IMR-90 (cell line): ENCODE measurements at regions not wholly inside any gene's neighbourhood (a gene's known extent, or its start where the extent isn't known, plus 50 kb on each side); places are given as distances from the start of the nearest gene placed in this dataset.

ENCODE experiments used
- ATAC-seq: fragments of 200-7000 bp; cut with Tn5 transposase; 2 replicates; pipeline ENCODE4 v1.9.1; 2020; ENCODE audit warnings: low read depth, mild to moderate bottlenecking, moderate library complexity
- BruUV-seq: library from RNA; stranded (reverse); fragments of 400-500 nt; replicated peaks from 2 replicates; lab custom pipeline; 2021; lab: Mats Ljungman, UMichigan
- CTCF ChIA-PET: fragments of 300-600 bp; formaldehyde crosslinking; extraction: SDS; loops from one replicate; lab custom pipeline; 2021; ENCODE audit warnings: antibody characterized with exemption; lab: Yijun Ruan, JAX
- POLR2A ChIA-PET: fragments of 300-600 bp; sonication (Branson Sonifier 250); formaldehyde crosslinking; loops from one replicate; lab custom pipeline; 2022; ENCODE audit warnings: antibody characterized with exemption; ENCODE audit not compliant: unreplicated experiment; lab: Charles Lee
- DNase-seq: peaks from one replicate; pipeline ENCODE4 v3.0.0; 2013
- H2AFZ ChIP-seq: replicated peaks from 2 replicates; pipeline ENCODE3; 2013; ENCODE audit warnings: low read length, mild to moderate bottlenecking; ENCODE audit not compliant: poor library complexity
- H2AK5ac ChIP-seq: 2 replicates; pipeline ENCODE4 v1.6.1; 2013; ENCODE audit warnings: low read depth, low read length, inconsistent platforms
- H2AK9ac ChIP-seq: replicated peaks from 2 replicates; pipeline ENCODE3; 2013; ENCODE audit warnings: mild to moderate bottlenecking, low read depth, low read length, moderate library complexity; ENCODE audit not compliant: poor library complexity
- H2BK120ac ChIP-seq: 2 replicates; pipeline ENCODE4 v1.6.1; 2013; ENCODE audit warnings: low read depth, low read length, inconsistent platforms
- H2BK15ac ChIP-seq: 3 replicates; pipeline ENCODE4 v1.6.1; 2013; ENCODE audit warnings: low read depth, low read length, inconsistent platforms
- H2BK20ac ChIP-seq: 2 replicates; pipeline ENCODE4 v1.6.1; 2013; ENCODE audit warnings: low read depth, mild to moderate bottlenecking, inconsistent platforms, low read length, moderate library complexity
- H2BK5ac ChIP-seq: 2 replicates; pipeline ENCODE4 v1.6.1; 2013; ENCODE audit warnings: mild to moderate bottlenecking, low read depth, low read length, inconsistent platforms; ENCODE audit not compliant: poor library complexity, severe bottlenecking
- H3K14ac ChIP-seq: replicated peaks from 2 replicates; pipeline ENCODE4 v1.6.1; 2013; ENCODE audit warnings: low read depth, low read length, inconsistent platforms
- H3K18ac ChIP-seq: 2 replicates; pipeline ENCODE4 v1.6.1; 2013; ENCODE audit warnings: low read depth, low read length, control low read depth
- H3K23ac ChIP-seq: 2 replicates; pipeline ENCODE4 v1.6.1; 2013; ENCODE audit warnings: low read depth, low read length, inconsistent platforms
- H3K27ac ChIP-seq: 2 replicates; pipeline ENCODE4 v1.5.1; 2013; ENCODE audit warnings: mild to moderate bottlenecking, control low read depth, low read length; ENCODE audit not compliant: insufficient read depth
- H3K27me3 ChIP-seq: 2 replicates; pipeline ENCODE4 v1.6.1; 2013; ENCODE audit warnings: low read length; ENCODE audit not compliant: control insufficient read depth, insufficient read depth
- H3K36me3 ChIP-seq: 2 replicates; pipeline ENCODE4 v1.6.1; 2013; ENCODE audit warnings: low read length, mixed read lengths; ENCODE audit not compliant: control insufficient read depth, insufficient read depth
- H3K4ac ChIP-seq: 2 replicates; pipeline ENCODE4 v1.6.1; 2013; ENCODE audit warnings: low read depth, low read length, inconsistent platforms
- H3K4me1 ChIP-seq: 2 replicates; pipeline ENCODE4 v1.6.1; 2013; ENCODE audit warnings: low read length, mixed read lengths; ENCODE audit not compliant: control insufficient read depth, insufficient read depth
- H3K4me2 ChIP-seq: 2 replicates; pipeline ENCODE4 v1.6.1; 2013; ENCODE audit warnings: low read depth, mild to moderate bottlenecking, control low read depth, low read length, moderate library complexity
- H3K4me3 ChIP-seq: 2 replicates; pipeline ENCODE4 v1.5.1; 2013; ENCODE audit warnings: low read depth, mild to moderate bottlenecking, control low read depth, low read length, moderate library complexity; ENCODE audit not compliant: insufficient read depth
- H3K56ac ChIP-seq: 2 replicates; pipeline ENCODE4 v1.6.1; 2013; ENCODE audit warnings: low read length, inconsistent platforms; ENCODE audit not compliant: insufficient read depth; ENCODE audit errors: extremely low read depth
- H3K79me1 ChIP-seq, 2 experiments: 2 replicates each; pipeline ENCODE4 v1.6.1; 2013; ENCODE audit warnings: low read length in 2 of 2, inconsistent platforms in 1 of 2, low read depth in 1 of 2
- H3K9ac ChIP-seq: 2 replicates; pipeline ENCODE4 v1.6.1; 2013; ENCODE audit warnings: low read depth, low read length, control low read depth
- H3K9me1 ChIP-seq: 2 replicates; pipeline ENCODE4 v1.6.1; 2013; ENCODE audit warnings: low read length, inconsistent platforms; ENCODE audit not compliant: insufficient read depth
- H3K9me3 ChIP-seq: 2 replicates; pipeline ENCODE4 v1.6.1; 2013; ENCODE audit warnings: low read length; ENCODE audit not compliant: control insufficient read depth, insufficient read depth
- H4K20me1 ChIP-seq: 2 replicates; pipeline ENCODE4 v1.6.1; 2013; ENCODE audit warnings: low read length, inconsistent platforms; ENCODE audit not compliant: insufficient read depth
- H4K5ac ChIP-seq: 2 replicates; pipeline ENCODE4 v1.6.1; 2013; ENCODE audit warnings: mild to moderate bottlenecking, low read depth, low read length, control low read depth
- H4K8ac ChIP-seq, 2 experiments: 2 replicates each; pipeline ENCODE4 v1.6.1; 2013; ENCODE audit warnings: low read depth in 2 of 2, low read length in 2 of 2, control low read depth in 1 of 2, inconsistent platforms in 1 of 2
- H4K91ac ChIP-seq: 2 replicates; pipeline ENCODE4 v1.6.1; 2013; ENCODE audit warnings: low read depth, low read length, inconsistent platforms; ENCODE audit not compliant: insufficient read depth
- RFX5 ChIP-seq: IDR thresholded peaks from 2 replicates; pipeline ENCODE4 v1.8.0; 2012; ENCODE audit warnings: low read depth, mild to moderate bottlenecking, low read length, moderate library complexity
- WGBS, 2 experiments: methylation state at CpG; one replicate each; pipeline versions ENCODE4 v1.1.5 to v1.1.7; 2013; ENCODE audit warnings: missing lambda C conversion rate in 2 of 2; ENCODE audit not compliant: insufficient read length in 1 of 2; ENCODE audit errors: extremely low coverage in 2 of 2; 5-methylcytosine and 5-hydroxymethylcytosine counted together
- dilution Hi-C: fragments of 300-500 bp; cut with HindIII; formaldehyde crosslinking; loops from one replicate; pipeline ENCODE4 v1.14.3; 2018; ENCODE audit warnings: low sequenced_read_pairs; ENCODE audit not compliant: unreplicated experiment
- in situ Hi-C: fragments of 300-500 bp; cut with MboI; formaldehyde crosslinking; loops from 3 replicates; pipeline ENCODE4 v1.14.3; 2019; ENCODE audit warnings: low sequenced_read_pairs, inconsistent platforms, mixed read lengths
- intact Hi-C: fragments of 100-400 bp; cut with micrococcal nuclease; formaldehyde crosslinking; loops from 2 replicates; pipeline ENCODE4 v1.10.0; 2022
- TF ChIP-seq, protein P1 (sequence below): conservative IDR thresholded peaks from 2 replicates; pipeline ENCODE4 v1.5.1; 2012; ENCODE audit warnings: mild to moderate bottlenecking, low read depth, low read length, improper control_type of control experiment

- H2BK120ac ChIP-seq = no peak overlapping the region
- H3K27me3 ChIP-seq = peaks cover 2% of the 10 kb centered on the region; the same call in 1 of the 2 replicates
- no peaks in the 10 kb centered on the region for H3K79me1 ChIP-seq
- ATAC-seq = no peak
- no peak overlapping the region for H3K4ac ChIP-seq
- no peaks in the 10 kb centered on the region for H4K20me1 ChIP-seq
- TF ChIP-seq, protein P1, sequence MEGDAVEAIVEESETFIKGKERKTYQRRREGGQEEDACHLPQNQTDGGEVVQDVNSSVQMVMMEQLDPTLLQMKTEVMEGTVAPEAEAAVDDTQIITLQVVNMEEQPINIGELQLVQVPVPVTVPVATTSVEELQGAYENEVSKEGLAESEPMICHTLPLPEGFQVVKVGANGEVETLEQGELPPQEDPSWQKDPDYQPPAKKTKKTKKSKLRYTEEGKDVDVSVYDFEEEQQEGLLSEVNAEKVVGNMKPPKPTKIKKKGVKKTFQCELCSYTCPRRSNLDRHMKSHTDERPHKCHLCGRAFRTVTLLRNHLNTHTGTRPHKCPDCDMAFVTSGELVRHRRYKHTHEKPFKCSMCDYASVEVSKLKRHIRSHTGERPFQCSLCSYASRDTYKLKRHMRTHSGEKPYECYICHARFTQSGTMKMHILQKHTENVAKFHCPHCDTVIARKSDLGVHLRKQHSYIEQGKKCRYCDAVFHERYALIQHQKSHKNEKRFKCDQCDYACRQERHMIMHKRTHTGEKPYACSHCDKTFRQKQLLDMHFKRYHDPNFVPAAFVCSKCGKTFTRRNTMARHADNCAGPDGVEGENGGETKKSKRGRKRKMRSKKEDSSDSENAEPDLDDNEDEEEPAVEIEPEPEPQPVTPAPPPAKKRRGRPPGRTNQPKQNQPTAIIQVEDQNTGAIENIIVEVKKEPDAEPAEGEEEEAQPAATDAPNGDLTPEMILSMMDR = no peak
- TF ChIP-seq RFX5 = no peak
- H3K9ac ChIP-seq = no peak overlapping the region
- H3K4me3 ChIP-seq = no peak overlapping the region
- no peaks in the 10 kb centered on the region for H3K9me1 ChIP-seq
- no peak for DNase-seq
- dilution Hi-C loops (no loop called here), intact Hi-C loops (no loop called here), in situ Hi-C loops (no loop called here)
- H3K18ac ChIP-seq = no peak overlapping the region
- WGBS, 2 experiments = 80% methylated on average over 1 of the region's 6 CpGs; no CpG with 5 or more reads in 1 of the 2 experiments
- H3K14ac ChIP-seq = no peak overlapping the region
- no peak overlapping the region for H4K8ac ChIP-seq
- H3K36me3 ChIP-seq = no peaks in the 10 kb centered on the region
- H3K56ac ChIP-seq = no peak overlapping the region
- no peaks in the 10 kb centered on the region for H3K9me3 ChIP-seq
- no peak overlapping the region for H2BK15ac ChIP-seq
- H2BK20ac ChIP-seq = no peak overlapping the region
- no peak overlapping the region for H2AK5ac ChIP-seq
- no peaks in the 10 kb centered on the region for H3K4me1 ChIP-seq
- no TSS peak for BruUV-seq
- CTCF ChIA-PET = no interaction called here
- H2BK5ac ChIP-seq = no peak overlapping the region
- no peak overlapping the region for H3K23ac ChIP-seq
- no peak overlapping the region for H2AFZ ChIP-seq
- no peak overlapping the region for H2AK9ac ChIP-seq
- H4K91ac ChIP-seq = no peak overlapping the region
- H3K4me2 ChIP-seq = no peak overlapping the region
- POLR2A ChIA-PET = no interaction called here
- no peak overlapping the region for H4K5ac ChIP-seq
- no peak overlapping the region for H3K27ac ChIP-seq
Observed at GRCh38 chr12:5251092-5251491, 180.8 kb upstream of the NTF3 start.
